ENCODE measurements at regions not wholly inside any gene's neighbourhood (a gene's known extent, or its start where the extent isn't known, plus 50 kb on each side); places are given as distances from the start of the nearest gene placed in this dataset.

DNA sequence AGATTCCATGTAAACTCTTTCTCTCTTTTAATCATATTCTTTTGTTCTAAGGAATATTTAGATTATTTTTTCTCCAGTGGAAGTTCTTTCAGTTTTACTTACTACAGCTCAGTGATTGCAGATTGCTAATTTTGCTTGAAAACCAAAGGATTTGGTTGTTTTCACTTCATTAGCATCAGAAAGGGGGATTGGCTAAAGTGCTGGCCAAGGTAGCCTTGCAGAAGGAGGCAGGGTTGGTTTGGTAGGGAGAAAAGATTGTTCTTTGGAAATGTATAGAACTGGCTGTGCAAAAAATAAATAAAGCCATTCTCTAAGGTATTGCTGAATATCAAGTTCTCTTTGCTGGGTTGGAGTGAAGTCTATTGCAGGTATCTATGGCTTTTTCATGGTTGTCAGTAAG is 92.6 kb downstream of the FAT3 start:
- DNase-seq (ENCODE audit: insufficient read length, low spot score): no peak
- FAIRE-seq: no peak

- no peak for FAIRE-seq
Measured at GRCh38 chr11:92317721-92318120, 93.1 kb downstream of the FAT3 start.

GRCh38 chr11:92322225-92322624 is 97.6 kb downstream of the FAT3 start:
- FAIRE-seq (no peak), DNase-seq (ENCODE audit: insufficient read length, low spot score) (no peak)

More at GRCh38 chr11:92317721-92318120, 93.1 kb downstream of the FAT3 start:
- no peak for DNase-seq (ENCODE audit: insufficient read length, low spot score)

DNA sequence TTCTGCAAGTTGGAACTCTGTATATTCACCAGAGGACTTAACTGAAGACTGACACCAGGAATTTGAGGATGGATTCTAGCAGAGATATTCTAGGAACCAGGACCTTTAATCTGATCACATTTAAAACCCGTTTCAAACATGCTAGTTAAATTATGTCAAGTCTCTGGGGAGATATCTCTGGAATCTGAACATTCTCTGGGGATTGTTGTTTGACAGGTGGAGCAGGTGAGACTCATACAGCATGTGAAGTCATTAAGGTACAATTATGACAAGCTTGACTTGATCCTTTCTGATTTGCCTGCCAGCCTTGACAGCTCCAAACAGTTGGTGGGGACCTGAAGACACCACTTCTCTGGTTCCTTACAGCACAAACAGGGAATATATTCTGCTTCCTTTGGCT is 100.3 kb downstream of the FAT3 start:
- DNase-seq (ENCODE audit: insufficient read length, low spot score): no peak
- no peak for FAIRE-seq

DNA sequence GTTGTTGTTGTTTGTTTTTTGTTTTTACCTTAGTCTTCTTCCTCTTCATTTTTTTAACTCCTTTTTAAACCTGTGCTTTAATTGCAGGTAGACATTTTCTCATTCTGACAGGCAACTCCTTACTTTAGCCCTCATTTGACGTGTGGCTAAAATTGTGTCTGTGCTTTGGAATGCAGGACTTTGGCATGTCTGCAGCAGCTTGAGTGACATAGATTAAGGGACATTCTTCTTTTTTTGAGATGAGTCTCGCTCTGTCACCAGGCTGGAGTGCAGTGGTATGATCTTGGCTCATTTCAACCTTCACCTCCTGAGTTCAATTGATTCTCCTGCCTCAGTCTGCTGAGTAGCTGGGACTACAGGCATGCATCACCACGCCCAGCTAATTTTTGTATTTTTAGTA is 100.8 kb downstream of the FAT3 start:
- DNase-seq (ENCODE audit: insufficient read length, low spot score) (no peak), FAIRE-seq (no peak)

GRCh38 chr11:92329137-92329536 is 104.5 kb downstream of the FAT3 start:
- no peak for DNase-seq (ENCODE audit: insufficient read length, low spot score)
- FAIRE-seq: no peak

DNA sequence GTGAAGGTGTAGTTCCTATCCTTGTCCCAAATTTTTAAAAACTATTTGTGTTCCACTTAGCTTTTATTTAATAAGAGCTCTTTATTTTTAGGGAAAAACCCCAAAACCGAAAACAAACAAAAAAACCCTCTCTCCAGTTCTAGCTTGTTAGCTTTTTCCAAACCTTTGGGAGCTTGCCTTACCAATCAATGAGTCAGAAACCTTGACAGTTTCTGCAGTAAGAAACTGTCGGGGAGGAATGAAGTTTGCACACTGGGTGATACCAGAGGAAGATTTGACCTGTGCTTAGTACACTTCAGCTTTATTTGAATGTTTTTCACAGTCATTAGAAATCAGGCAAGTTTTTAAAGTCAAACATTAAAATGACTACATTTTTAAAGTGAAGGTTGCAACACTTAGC is 105.0 kb downstream of the FAT3 start:
- DNase-seq (ENCODE audit: insufficient read length, low spot score) (no peak), FAIRE-seq (no peak)

- DNase-seq (ENCODE audit: insufficient read length, low spot score) (no peak), FAIRE-seq (no peak)
Measured at GRCh38 chr11:92330114-92330513, 105.5 kb downstream of the FAT3 start.

GRCh38 chr11:92332986-92333385 is 108.4 kb downstream of the FAT3 start:
- DNase-seq (ENCODE audit: insufficient read length, low spot score) (no peak), FAIRE-seq (no peak)

DNA sequence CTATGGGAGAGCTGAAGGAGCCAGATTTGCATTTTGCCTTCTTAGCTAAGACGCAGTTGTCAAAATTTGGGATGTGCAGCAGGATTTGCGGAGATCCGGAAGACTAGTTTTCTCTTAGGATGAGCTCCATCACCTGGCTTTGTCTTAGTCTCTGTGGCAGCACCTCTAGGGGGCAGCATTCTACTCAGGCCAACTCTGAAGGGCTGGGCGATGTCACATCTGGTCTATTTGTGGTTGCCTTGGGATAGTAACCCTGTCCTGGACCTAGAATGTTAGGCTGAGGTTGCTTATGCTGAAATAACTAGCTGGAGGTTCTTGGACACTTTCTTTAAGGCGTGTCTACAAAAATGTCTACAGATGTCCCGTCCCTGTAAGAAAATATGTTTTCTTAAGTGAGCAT is 116.2 kb downstream of the FAT3 start:
- DNase-seq (ENCODE audit: insufficient read length, low spot score): no peak
- FAIRE-seq: no peak

GRCh38 chr11:92342034-92342720 is 117.6 kb downstream of the FAT3 start:
- DNase-seq (ENCODE audit: insufficient read length, low spot score) (no peak), FAIRE-seq (no peak)

DNA sequence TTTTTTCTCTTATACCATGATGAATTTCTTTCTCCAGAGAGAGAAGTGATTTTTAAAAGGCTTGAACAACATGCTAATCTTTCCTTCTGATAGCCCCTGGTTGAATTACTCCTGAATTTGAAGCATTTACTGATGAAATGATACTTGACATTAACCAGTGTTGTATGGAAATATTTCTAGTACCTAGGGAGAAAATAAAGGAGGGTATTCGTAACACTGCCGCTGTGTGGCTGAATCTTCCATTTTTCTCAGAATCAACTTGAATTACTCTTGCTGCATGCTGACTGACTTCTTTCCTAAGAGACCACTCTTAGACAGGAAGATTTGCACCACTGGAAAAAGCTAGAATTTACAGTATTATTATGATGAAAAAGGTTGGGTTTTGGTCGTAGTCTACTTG is 118.3 kb downstream of the FAT3 start:
- FAIRE-seq: no peak
- DNase-seq (ENCODE audit: insufficient read length, low spot score): no peak

DNA sequence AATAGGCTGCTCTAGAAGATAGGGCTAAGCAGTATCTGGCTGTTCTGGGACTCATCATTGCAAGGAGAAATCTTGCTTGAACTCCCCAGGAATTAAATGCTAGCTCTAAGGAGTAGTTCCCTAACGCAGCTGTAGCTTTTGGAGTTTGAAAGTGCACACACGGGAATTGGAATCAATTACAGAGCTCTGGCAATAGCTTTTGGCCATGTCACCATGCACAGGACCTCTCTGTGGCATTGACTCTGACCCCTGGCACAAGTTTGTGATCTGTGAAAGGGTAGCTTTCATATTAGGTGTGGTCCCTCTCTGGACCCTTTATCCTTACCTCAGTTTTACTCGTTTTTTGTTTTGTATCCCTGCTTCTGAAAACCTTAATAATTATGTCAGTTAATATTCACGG is 121.6 kb downstream of the FAT3 start:
- no peak for FAIRE-seq

GRCh38 chr11:92347454-92347853 is 122.8 kb downstream of the FAT3 start:
- FAIRE-seq (no peak), DNase-seq (ENCODE audit: insufficient read length, low spot score) (no peak)

More for the DNA sequence above, 121.6 kb downstream of the FAT3 start:
- no peak for DNase-seq (ENCODE audit: insufficient read length, low spot score)

GRCh38 chr11:92349486-92350156 is 125.0 kb downstream of the FAT3 start:
- FAIRE-seq (no peak), DNase-seq (ENCODE audit: insufficient read length, low spot score) (no peak)

GRCh38 chr11:92357344-92357743 is 132.7 kb downstream of the FAT3 start:
- FAIRE-seq (no peak), DNase-seq (ENCODE audit: insufficient read length, low spot score) (no peak)

GRCh38 chr11:92357841-92358240 is 133.2 kb downstream of the FAT3 start:
- FAIRE-seq (no peak), DNase-seq (ENCODE audit: insufficient read length, low spot score) (no peak)

DNA sequence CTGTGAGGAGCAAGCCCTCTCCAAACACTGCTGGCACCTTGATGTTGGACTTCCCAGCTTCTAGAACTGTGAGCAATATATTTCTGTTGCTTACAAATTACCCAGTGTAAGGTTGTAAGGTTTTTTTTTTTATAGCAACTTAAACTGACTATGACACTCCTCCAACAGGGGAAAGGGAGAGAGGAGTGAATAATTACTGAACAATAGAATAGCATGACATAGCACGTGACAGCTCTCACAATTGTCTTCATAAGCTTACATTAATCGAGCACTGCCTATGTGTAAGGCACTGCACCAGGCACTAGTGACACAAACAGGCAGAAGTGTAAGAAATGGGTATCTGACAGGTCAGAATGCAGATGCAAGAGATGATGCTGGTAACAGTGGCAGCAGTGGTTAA is 136.9 kb downstream of the FAT3 start:
- DNase-seq (ENCODE audit: insufficient read length, low spot score): no peak
- no peak for FAIRE-seq

DNA sequence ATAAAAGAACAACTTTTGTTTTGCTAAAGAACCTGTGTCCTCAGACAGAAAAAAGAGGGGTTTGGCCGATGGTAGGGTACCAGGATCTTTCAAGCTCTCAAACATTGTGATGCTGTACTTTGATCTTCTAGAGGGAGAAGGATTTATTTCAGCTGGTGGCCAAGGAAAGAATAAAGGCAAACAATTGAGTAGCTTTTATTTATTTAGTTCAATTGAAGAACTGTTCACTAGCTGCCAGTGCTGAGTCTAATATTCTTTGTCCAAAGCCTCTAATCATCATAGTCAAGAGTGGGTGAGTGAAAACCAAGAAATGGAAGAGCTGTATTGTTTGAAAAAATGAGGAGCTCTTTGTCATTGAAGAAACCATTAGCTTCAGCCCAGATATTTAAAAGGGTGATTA is 138.4 kb downstream of the FAT3 start:
- no peak for FAIRE-seq
- no peak for DNase-seq (ENCODE audit: insufficient read length, low spot score)

GRCh38 chr11:92364177-92364576 is 139.6 kb downstream of the FAT3 start:
- DNase-seq (ENCODE audit: insufficient read length, low spot score) (no peak), FAIRE-seq (no peak)

GRCh38 chr11:92376146-92376599 is 151.6 kb downstream of the FAT3 start:
- FAIRE-seq: no peak
- no peak for DNase-seq (ENCODE audit: insufficient read length, low spot score)

DNA sequence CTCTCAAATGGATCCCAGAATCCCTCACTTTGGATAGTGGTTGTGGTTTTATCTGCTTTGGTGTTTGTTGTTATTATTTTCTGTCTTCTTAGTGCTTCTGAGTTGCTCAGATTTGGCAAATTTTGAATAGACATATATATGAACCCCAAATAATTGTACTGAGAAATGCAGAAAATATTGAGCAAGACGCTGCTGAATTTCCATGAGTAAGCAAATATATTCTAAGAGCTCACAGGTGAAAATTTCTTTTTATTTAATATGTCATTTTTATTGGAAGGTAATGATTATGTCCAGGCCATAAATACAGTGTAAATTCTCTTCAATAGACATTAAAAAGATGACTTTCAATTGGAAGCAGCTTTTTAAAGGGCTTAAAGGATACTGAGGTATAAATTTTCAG is 152.1 kb downstream of the FAT3 start:
- no peak for DNase-seq (ENCODE audit: insufficient read length, low spot score)
- no peak for FAIRE-seq

Measured in HTR-8/SVneo (cell line).